ENCODE measurements at regions not wholly inside any gene's neighbourhood (a gene's known extent, or its start where the extent isn't known, plus 50 kb on each side); places are given as distances from the start of the nearest gene placed in this dataset.

DNA sequence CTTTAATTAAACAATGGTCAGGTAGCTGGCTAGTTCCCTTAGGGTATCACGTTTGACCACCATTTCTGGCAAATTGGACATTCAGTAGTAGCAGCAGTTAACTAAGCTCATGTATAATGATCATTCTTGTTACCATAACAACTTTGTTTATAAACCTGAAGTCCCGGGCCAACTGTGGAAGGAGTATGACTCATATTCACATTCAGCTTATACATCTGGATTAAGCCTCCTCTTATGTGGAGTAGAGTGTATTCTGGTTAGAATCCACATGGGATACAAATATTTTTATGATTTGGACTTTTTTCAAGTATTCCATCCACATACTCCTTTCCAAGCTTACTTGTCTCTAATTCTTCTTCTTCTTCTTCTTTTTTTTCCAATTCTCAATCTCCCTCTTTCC is 70.3 kb upstream of the ZSWIM2 start:
- TF ChIP-seq, protein P1, sequence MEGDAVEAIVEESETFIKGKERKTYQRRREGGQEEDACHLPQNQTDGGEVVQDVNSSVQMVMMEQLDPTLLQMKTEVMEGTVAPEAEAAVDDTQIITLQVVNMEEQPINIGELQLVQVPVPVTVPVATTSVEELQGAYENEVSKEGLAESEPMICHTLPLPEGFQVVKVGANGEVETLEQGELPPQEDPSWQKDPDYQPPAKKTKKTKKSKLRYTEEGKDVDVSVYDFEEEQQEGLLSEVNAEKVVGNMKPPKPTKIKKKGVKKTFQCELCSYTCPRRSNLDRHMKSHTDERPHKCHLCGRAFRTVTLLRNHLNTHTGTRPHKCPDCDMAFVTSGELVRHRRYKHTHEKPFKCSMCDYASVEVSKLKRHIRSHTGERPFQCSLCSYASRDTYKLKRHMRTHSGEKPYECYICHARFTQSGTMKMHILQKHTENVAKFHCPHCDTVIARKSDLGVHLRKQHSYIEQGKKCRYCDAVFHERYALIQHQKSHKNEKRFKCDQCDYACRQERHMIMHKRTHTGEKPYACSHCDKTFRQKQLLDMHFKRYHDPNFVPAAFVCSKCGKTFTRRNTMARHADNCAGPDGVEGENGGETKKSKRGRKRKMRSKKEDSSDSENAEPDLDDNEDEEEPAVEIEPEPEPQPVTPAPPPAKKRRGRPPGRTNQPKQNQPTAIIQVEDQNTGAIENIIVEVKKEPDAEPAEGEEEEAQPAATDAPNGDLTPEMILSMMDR (IDR thresholded peaks at IDR 0.05; ENCODE audit: low read length, missing control alignments): no peak
- H3K4me3 ChIP-seq (replicated peaks; ENCODE audit: low read depth, low read length): no peak overlapping the region
- DNase-seq (ENCODE audit: low read depth): peak; percentile 84

DNA sequence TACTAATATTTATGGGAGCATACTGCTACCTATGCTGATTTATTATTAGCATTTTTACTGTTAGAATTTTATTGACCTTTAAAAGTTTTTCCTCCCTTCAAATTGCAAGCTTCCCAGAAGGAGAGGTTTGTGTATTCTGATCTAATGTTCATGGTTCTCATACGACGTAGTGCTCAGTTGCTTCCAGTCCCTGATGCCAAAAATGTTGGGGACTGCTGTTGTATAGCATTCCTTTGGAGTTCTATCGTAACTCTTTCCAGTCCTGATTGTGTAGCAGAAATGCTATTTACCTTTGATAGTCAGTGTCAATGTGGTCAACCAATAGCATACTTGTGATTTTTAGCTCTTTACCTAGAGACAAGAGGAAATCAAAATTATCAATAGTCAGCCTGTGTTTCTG is 69.5 kb upstream of the ZSWIM2 start:
- no peak overlapping the region for H3K4me3 ChIP-seq (replicated peaks; ENCODE audit: low read depth, low read length)
- DNase-seq (ENCODE audit: low read depth): peak; percentile 4
- TF ChIP-seq, protein P1 (IDR thresholded peaks at IDR 0.05; ENCODE audit: low read length, missing control alignments): no peak

DNA sequence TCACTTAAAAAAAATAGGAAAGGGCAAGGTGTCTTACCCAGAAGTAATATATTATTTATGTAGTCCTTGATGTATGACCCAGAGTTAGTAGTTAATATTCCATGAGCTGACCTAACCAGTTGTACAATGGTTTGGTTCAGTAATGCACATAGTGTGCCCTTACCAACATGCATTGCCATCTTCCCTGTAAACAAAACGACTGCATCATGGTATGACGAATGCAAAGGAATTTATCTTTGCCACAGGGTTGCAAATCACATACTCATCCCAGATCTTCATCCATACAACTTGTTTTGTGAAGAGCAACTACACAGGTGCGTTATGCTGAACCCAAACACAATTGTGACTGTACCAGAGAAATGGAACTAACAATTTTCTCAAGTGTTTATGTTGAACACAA is 68.9 kb upstream of the ZSWIM2 start:
- DNase-seq (ENCODE audit: low read depth): no peak
- TF ChIP-seq, protein P1 (IDR thresholded peaks at IDR 0.05; ENCODE audit: low read length, missing control alignments): no peak
- no peak overlapping the region for H3K4me3 ChIP-seq (replicated peaks; ENCODE audit: low read depth, low read length)

DNA sequence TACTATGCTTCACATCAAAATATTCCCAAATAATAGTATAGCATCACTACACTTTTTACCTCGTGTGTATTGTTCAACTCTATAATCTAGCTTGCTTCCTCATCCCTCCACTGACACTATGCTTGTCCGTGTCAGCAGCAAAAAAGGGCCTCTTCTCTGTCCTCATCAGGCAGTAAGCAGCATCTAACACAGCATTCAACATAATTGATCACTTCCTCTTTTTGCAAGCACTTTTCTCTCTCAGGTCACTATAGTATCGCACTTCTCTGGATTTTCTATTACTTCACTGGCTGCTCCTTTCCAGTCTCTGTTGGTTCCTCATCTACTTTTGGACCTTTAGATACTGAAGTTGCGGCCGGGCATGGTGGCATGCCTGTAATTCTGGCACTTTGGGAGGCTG is 64.9 kb upstream of the ZSWIM2 start:
- TF ChIP-seq, protein P1 (IDR thresholded peaks at IDR 0.05; ENCODE audit: low read length, missing control alignments): no peak
- no peak overlapping the region for H3K4me3 ChIP-seq (replicated peaks; ENCODE audit: low read depth, low read length)
- no peak for DNase-seq (ENCODE audit: low read depth)

DNA sequence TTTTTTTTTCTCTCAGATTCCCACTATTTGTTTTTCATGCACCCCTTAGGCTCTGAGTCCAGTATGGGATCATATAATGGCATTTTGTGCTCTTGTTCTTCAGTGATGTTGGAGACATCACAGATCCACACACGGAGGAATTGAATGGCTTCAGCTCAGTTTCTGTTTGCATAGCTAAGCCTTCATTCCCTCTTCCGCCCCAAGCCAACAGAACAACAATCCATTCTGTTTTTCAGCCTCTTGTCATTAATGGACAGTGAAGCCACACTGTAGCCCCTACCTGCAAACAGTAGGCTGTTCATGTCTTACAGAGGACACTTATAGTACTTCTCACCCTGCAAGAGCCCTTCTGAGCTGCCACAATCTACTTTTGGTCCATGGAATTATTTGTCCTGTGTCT is 64.0 kb upstream of the ZSWIM2 start:
- DNase-seq (ENCODE audit: low read depth): no peak
- no peak overlapping the region for H3K4me3 ChIP-seq (replicated peaks; ENCODE audit: low read depth, low read length)
- TF ChIP-seq, protein P1 (IDR thresholded peaks at IDR 0.05; ENCODE audit: low read length, missing control alignments): no peak

DNA sequence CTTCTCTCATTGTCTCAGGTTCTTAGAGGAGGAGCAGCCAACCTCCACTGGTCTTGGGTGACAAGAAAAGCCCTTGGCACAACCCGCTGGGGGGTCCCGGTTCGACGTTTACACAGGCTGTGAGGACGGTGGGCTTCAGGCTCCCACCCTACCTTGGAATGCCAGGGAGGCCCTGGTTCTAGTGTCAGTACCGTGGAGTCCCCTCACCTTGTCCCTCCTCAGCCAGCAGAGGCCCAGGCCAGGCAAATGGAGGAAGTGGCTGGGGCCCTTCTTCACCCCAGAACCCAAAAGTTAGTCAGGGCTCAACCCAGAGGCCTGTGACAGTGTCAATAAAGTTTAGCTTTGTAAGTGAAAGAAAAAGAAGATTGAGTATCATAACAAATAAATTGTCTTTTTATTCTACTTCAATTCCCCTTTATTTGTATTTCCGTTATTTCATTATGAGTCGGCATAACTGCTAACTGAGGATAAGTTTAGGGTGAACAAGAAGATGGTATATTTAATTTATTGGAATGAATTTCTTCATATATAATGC is 62.6 kb upstream of the ZSWIM2 start:
- TF ChIP-seq, protein P1 (IDR thresholded peaks at IDR 0.05; ENCODE audit: low read length, missing control alignments): no peak
- no peak for DNase-seq (ENCODE audit: low read depth)
- H3K4me3 ChIP-seq (replicated peaks; ENCODE audit: low read depth, low read length): no peak overlapping the region

DNA sequence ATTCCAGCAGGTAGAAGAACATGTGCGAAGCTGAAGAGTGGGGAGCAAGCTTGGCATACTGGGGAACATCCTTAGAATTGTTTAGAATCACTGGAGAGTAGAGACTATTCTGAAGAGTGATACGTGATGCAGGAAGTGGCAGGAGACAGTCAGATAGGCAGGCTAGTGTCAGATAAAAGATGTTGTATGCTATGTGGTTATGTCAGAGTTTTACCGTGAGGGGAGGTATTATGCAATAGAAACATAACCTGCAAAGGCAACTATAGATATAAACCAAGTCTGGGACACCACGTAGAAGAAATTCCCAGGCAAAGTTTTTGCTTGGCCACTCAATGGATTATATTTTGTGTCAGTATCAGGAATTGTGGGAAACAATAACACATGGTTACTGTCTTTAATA is 62.0 kb upstream of the ZSWIM2 start:
- TF ChIP-seq, protein P1 (IDR thresholded peaks at IDR 0.05; ENCODE audit: low read length, missing control alignments): no peak
- no peak overlapping the region for H3K4me3 ChIP-seq (replicated peaks; ENCODE audit: low read depth, low read length)
- no peak for DNase-seq (ENCODE audit: low read depth)

Measured in fibroblast of pulmonary artery (primary cell).